Prostate gland (tissue), 2 donors: ENCODE measurements at regions not wholly inside any gene's neighbourhood (a gene's known extent, or its start where the extent isn't known, plus 50 kb on each side); places are given as distances from the start of the nearest gene placed in this dataset.

ENCODE experiments used
- DNase-seq: peaks from one replicate; pipeline ENCODE4 v3.0.0-alpha.2; 2019; ENCODE audit warnings: low spot score
- H3K27ac ChIP-seq, 2 donors: fragments of 200-600 bp; sonication (generic); 2 replicates each; pipeline ENCODE4 v1.5.1; 2017 to 2019
- H3K27me3 ChIP-seq: fragments of 200-600 bp; sonication (generic); replicated peaks from 2 replicates; pipeline ENCODE4 v1.5.1; 2019; ENCODE audit not compliant: insufficient read depth
- H3K36me3 ChIP-seq, 2 donors: fragments of 200-600 bp; sonication (generic); 1 replicate in 1 of 2; 2 replicates in 1 of 2; pipeline versions ENCODE4 v1.5.1 to v1.8.1; 2017 to 2019
- H3K4me1 ChIP-seq: fragments of 200-600 bp; sonication (generic); replicated peaks from 2 replicates; pipeline ENCODE4 v1.5.1; 2019
- H3K4me3 ChIP-seq, 2 donors: fragments of 200-600 bp; sonication (generic); 2 replicates each; pipeline ENCODE4 v1.5.1; 2017 to 2019
- H3K9me3 ChIP-seq: fragments of 200-600 bp; sonication (generic); 2 replicates; pipeline ENCODE4 v1.5.1; 2017
- CTCF ChIP-seq, 4 experiments: fragments of 200-600 bp in 2 of 4; fragments of 450-650 bp in 2 of 4; sonication (generic) in 2 of 4; IDR thresholded peaks; 1 replicate in 3 of 4; 2 replicates in 1 of 4; pipeline ENCODE4 v1.5.1; 2016 to 2019; ENCODE audit warnings: antibody characterized with exemption in 4 of 4, mild to moderate bottlenecking in 2 of 4, moderate library complexity in 2 of 4
- POLR2A ChIP-seq: fragments of 450-650 bp; IDR thresholded peaks from one replicate; pipeline ENCODE4 v1.6.1; 2016; ENCODE audit warnings: antibody characterized with exemption, mild to moderate bottlenecking
- POLR2AphosphoS5 ChIP-seq: sonication (generic); formaldehyde crosslinking; IDR thresholded peaks from one replicate; pipeline ENCODE4 v1.6.1; 2017; ENCODE audit warnings: antibody characterized with exemption
- WGBS: methylation state at CpG from one replicate; pipeline ENCODE4 v1.1.5; 2018; 5-methylcytosine and 5-hydroxymethylcytosine counted together
- intact Hi-C: fragments of 100-400 bp; cut with DNase I; formaldehyde crosslinking; loops from one replicate; pipeline ENCODE4 v1.14.2; 2022

- DNase-seq: no peak
- intact Hi-C loops: no loop called here
- Histone ChIP-seq H3K36me3 (no peaks in the 10 kb centered on the region), H3K9me3 (no peaks in the 10 kb centered on the region), H3K4me1 (no peaks in the 10 kb centered on the region), H3K4me3 (no peak overlapping the region), H3K27ac (no peak overlapping the region), H3K27me3 (no peaks in the 10 kb centered on the region)
- WGBS: 95% methylated on average over 17 of the region's 17 CpGs
- TF ChIP-seq CTCF (IDR thresholded peaks at IDR 0.05): no peak
- TF ChIP-seq POLR2AphosphoS5: no peak
- TF ChIP-seq POLR2A: no peak
Measured at GRCh38 chr3:22989716-22990115, 213.4 kb upstream of the UBE2E2 start.

- intact Hi-C loops: no loop called here
- WGBS: 96% methylated on average over 43 of the region's 44 CpGs
Measured at GRCh38 chr3:22990291-22991200, 212.6 kb upstream of the UBE2E2 start.

GRCh38 chr3:22994781-22995180 lies 208.3 kb upstream of the UBE2E2 start:
- Histone ChIP-seq H3K27me3 (no peaks in the 10 kb centered on the region), H3K4me3 (no peak overlapping the region), H3K27ac (no peak overlapping the region), H3K4me1 (no peaks in the 10 kb centered on the region), H3K9me3 (no peaks in the 10 kb centered on the region), H3K36me3 (no peaks in the 10 kb centered on the region)
- WGBS: 84% methylated on average over 2 of the region's 2 CpGs
- intact Hi-C loops: no loop called here
- TF ChIP-seq CTCF (IDR thresholded peaks at IDR 0.05): no peak
- no peak for TF ChIP-seq POLR2AphosphoS5
- no peak for TF ChIP-seq POLR2A
- DNase-seq: no peak

More at GRCh38 chr3:22990291-22991200, 212.6 kb upstream of the UBE2E2 start:
- Histone ChIP-seq H3K27ac (no peak overlapping the region), H3K4me1 (no peaks in the 10 kb centered on the region), H3K4me3 (no peak overlapping the region), H3K36me3 (no peaks in the 10 kb centered on the region), H3K9me3 (no peaks in the 10 kb centered on the region), H3K27me3 (no peaks in the 10 kb centered on the region)
- TF ChIP-seq POLR2AphosphoS5 (no peak), CTCF (IDR thresholded peaks at IDR 0.05) (no peak), POLR2A (no peak)
- DNase-seq: no peak

GRCh38 chr3:22996920-22997571 lies 206.1 kb upstream of the UBE2E2 start:
- TF ChIP-seq POLR2AphosphoS5 (no peak), POLR2A (no peak), CTCF (IDR thresholded peaks at IDR 0.05) (no peak)
- Histone ChIP-seq H3K9me3 (no peaks in the 10 kb centered on the region), H3K4me1 (no peaks in the 10 kb centered on the region), H3K27ac (no peak overlapping the region), H3K27me3 (no peaks in the 10 kb centered on the region), H3K4me3 (no peak overlapping the region), H3K36me3 (no peaks in the 10 kb centered on the region)
- whole genome bisulfite sequencing: 39% methylated on average over 2 of the region's 2 CpGs
- DNase-seq: no peak
- intact Hi-C loops: no loop called here
